H4 (cell line): ENCODE measurements at regions not wholly inside any gene's neighbourhood (a gene's known extent, or its start where the extent isn't known, plus 50 kb on each side); places are given as distances from the start of the nearest gene placed in this dataset.

ENCODE experiments used
- DNase-seq: peaks from one replicate; pipeline ENCODE4 v3.0.0-alpha.2; 2015; ENCODE audit warnings: low spot score

- no peak for DNase-seq
Observed at GRCh38 chr7:85510287-85510686, 323.4 kb upstream of the SEMA3D start.

DNA sequence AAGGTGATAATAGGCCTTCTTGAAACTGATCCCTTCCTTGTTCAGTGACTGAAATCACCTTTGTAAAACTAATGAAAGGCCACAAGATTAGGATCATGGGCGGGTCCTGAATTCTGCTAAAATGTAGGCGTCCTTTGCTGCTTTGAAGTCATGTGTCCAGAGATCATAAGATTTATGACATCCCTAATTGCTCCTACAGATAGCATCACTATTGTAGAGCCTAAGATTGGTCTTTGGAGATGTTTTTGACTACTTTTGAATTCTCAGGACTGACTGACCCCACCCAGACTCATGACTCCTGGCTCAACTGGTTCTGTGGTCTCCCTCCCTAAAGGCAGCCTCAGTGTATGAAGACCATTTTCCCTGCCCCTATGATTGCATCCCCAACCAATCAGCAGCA is 322.6 kb upstream of the SEMA3D start:
- DNase-seq = no peak

DNA sequence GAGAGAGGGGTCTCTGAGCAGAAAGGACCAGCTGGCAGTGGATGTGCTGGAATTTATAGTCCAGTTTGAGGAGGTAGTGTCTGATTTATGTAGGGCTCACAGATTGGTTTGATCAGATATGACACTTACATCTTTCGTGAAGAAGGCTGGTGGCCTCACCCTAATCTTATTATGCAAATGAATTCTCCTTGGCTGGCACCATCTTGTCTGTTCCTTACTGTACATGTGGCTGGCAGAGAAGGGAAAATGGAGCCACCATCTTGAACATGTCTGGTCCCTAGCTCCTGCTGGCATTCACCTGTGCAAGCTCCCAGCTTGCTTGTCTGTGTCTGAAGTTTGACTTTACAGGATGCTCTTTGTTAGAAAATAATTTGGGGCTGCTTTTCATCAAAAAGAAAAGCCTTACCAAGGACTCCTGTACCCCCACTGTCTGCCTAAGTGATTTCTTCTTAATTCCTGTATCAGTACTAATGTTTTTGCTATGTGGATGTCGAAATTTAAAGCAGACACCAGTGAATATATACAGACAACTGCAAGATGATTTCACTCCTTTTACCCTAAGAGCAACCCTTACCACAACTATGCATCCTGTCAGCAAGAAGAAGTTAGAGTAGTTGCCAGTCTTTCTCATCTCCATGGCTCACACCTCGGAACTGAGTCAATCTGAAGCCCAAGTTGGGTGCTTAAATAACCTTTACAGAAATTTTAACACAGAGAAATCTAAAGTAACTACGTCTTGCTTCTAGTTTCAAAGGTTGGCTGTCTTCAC is 322.0 kb upstream of the SEMA3D start:
- peak; percentile 33 for DNase-seq

DNA sequence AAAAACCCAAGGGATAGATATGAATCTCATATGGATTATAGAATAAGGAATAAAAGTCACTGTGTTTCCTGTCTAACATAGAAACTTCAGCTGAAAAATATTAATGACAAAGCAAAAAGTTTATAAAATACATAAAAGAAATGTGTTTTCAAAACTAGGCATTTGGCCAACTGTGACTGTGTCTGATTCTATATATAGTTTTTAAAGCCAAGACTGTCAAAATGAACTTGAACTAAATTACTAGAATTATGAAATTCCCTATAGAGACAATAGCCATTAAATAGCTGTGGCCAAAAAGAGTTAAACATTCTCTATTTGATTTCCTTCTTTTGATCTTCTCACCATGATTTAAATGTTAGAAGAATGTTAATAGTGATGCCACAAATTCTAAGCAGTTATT is 311.2 kb upstream of the SEMA3D start:
- DNase-seq = no peak

GRCh38 chr7:85489498-85489897 is 302.6 kb upstream of the SEMA3D start:
- peak; percentile 96 for DNase-seq

GRCh38 chr7:85488406-85488805 is 301.6 kb upstream of the SEMA3D start:
- DNase-seq = no peak

- peak; percentile 17 for DNase-seq
Observed at GRCh38 chr7:85483177-85483576, 296.3 kb upstream of the SEMA3D start.

DNA sequence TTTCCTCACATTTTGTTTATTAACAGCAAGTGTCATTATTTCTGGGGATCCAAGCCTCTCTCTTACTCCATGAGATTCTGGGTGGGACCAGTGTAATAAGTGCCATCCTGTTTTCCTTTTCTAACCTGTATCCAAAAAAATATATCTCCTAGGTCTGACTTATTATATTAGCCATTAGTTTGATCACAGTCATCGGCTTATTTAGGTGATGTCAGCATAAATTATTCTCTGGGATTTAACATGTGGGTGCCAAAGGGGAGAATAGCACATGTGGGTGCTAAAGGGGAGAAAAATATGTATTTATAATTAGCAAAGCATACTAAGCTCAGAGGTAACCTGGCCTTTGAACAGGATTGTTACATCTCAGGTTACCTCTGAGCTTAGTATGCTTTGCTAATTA is 293.8 kb upstream of the SEMA3D start:
- DNase-seq = no peak

- no peak for DNase-seq
Observed at GRCh38 chr7:85479918-85480643, 293.2 kb upstream of the SEMA3D start.

DNA sequence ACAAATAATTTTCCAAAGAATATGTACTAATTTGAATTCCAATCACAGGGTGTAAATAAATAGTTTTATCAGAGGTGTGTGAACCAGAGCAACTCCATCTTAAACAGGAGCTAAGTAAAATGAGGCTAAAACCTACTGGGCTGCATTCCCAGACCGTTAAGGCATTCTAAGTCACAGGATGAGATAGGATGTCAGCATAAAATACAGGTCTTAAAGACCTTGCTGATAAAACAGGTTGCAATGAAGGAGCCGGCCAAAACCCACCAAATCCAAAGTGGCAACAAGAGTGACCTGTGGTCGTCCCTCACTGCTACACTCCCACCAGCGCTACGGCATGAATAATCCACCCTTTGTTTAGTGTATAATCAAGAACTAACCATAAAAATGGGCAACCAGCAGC is 291.7 kb upstream of the SEMA3D start:
- no peak for DNase-seq

DNA sequence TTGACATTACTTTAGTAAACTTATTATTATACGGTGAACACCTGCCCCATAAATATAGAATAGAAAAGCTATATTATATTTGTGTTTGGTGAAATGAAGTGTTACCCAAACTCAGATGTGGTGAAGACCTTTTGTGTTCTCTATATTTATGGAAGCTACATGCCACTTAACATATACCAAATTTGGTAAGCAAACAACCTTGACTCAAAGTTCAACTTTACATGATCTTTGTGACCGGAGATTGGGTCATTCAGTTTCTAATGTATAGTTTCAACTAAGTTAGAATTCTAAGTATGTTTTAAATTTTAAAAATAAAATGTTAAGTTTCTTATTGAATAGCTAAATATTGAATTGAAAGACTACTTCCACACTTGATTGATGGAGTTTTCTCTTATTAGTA is 288.6 kb upstream of the SEMA3D start:
- no peak for DNase-seq

- no peak for DNase-seq
Observed at GRCh38 chr7:85475071-85475470, 288.2 kb upstream of the SEMA3D start.

DNA sequence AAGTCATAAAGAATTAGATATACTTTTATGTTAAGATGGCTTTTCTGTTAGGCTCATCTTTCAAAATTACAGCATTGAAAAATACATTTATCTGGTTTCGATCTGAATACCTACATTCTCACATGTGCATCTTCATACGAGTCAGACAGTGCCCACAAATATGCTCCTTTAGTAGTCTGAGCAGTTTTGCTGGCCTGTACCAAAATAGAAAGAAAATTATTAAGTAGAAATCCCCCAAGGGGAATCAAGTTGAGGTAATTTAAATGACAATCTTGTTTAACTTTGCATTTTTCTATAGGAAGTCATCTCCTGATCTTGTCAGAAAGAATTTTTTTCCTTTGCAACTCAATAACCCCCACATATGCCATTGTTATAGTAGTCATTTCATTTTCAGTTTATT is 287.4 kb upstream of the SEMA3D start:
- no peak for DNase-seq

GRCh38 chr7:85471740-85472139 is 284.9 kb upstream of the SEMA3D start:
- peak; percentile 90 for DNase-seq

DNA sequence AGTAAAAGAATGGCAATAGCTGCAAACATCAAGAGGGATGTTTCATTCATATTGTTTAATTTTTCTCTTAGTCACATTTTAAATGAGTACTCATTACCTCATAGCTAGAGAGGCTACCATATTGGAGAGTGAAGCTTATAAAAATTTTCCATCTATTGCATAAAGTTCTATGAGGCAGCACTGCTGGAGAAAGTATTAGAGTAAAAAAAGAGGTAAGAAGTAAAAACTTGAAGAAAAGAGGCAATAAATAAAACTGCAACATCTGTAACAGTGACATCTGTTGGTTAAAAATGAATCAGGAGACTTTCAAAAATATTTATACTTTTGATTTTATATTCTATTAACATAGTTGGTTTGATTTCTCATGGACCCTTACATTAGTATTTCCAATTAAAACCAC is 284.5 kb upstream of the SEMA3D start:
- peak; percentile 28 for DNase-seq

GRCh38 chr7:85469446-85470010 is 282.7 kb upstream of the SEMA3D start:
- peak; percentile 36 for DNase-seq

- DNase-seq = no peak
Observed at GRCh38 chr7:85464042-85464651, 277.3 kb upstream of the SEMA3D start.

- DNase-seq = peak; percentile 44
Observed at GRCh38 chr7:85462671-85463070, 275.8 kb upstream of the SEMA3D start.

DNA sequence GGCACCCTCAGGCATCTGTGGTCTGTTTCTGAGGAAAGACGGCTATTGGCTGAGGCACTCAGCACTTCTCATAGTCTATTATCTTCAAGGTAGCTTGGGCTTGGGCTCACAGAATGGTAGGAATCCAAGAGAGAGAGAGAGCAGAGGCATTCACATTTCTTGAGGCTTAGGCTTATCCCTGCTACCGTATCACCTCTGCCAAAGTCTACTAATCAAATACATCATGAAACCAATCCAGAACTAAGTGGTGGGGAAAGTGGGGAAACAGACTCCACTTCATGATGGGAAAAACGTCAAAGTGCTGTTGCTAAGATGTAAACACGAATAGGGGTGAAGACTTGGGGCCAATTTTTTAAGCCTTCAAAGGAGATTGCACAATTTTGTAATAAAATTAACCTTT is 271.1 kb upstream of the SEMA3D start:
- no peak for DNase-seq

DNA sequence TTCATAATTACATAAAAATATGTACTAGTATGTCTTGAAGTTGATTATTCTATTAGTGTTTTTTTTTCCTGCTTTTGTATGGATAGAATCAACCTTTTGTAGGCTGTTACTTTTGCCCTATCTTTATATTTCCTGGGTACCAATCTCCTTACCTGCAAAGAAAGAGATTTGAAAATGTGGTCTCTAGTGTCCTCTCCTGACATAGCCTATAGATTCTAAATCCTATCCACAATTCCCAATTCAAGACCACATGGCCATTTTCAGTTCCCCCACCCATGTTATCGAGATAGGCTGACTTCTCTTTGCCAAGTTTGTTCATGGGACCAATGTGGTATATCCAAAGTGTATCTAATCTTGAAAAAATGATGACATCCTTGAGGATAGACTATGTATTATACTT is 269.4 kb upstream of the SEMA3D start:
- no peak for DNase-seq

- DNase-seq = no peak
Observed at GRCh38 chr7:85454904-85455303, 268.0 kb upstream of the SEMA3D start.

DNA sequence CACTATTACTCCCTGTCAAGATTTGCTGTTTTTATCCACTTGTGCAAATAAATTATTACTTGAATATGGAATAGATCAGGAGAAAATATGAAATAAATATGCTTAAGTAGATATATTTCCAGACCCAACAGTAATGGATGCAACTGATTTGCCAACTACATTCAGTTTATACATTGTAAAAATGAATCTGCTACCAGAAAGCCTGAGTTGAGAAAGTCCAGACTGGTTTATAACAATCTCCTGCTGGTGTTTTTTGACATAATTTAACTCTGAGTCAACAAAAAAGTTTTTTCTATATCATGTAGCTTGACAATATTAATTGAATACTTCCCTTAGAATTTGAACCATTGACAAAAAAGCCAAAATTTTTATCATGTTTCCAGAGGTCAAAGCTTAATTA is 265.8 kb upstream of the SEMA3D start:
- no peak for DNase-seq

DNA sequence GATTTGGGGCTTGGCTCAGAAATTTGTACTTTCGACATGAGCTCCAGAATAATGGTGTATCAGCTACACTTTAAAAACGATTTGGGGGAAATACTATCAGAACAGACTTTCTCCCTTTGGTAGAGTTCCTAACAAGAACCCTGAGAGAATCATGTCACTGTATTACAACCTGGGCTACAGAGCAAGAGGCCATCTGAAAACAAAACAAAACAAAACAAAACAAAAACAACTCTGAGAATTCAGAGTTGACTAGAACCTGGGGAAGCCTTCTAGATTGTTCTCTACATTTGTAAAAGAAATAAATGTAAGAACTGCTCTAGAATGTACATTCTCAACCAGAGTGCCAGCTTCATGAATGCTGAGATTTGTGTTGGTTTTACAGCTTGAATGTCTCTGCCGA is 262.6 kb upstream of the SEMA3D start:
- DNase-seq = no peak
